Mucosa of rectum (tissue), 2 donors: ENCODE measurements at regions not wholly inside any gene's neighbourhood (a gene's known extent, or its start where the extent isn't known, plus 50 kb on each side); places are given as distances from the start of the nearest gene placed in this dataset.

Experiments used
- H3K27ac ChIP-seq, 2 donors: one replicate each; pipeline ENCODE4 v1.7.0; 2013; ENCODE audit warnings: inconsistent platforms in 2 of 2, low read depth in 2 of 2, low read length in 2 of 2
- H3K27me3 ChIP-seq, 2 donors: one replicate each; pipeline ENCODE4 v1.7.0; 2013; ENCODE audit warnings: low read length in 2 of 2; ENCODE audit not compliant: control insufficient read depth in 2 of 2, insufficient read depth in 2 of 2
- H3K36me3 ChIP-seq, 2 donors: one replicate each; pipeline ENCODE4 v1.7.0; 2013; ENCODE audit warnings: low read length in 2 of 2; ENCODE audit not compliant: control insufficient read depth in 2 of 2, insufficient read depth in 2 of 2
- H3K4me1 ChIP-seq, 2 donors: one replicate each; pipeline ENCODE4 v1.7.0; 2013; ENCODE audit warnings: low read length in 2 of 2, mild to moderate bottlenecking in 1 of 2; ENCODE audit not compliant: control insufficient read depth in 2 of 2, insufficient read depth in 2 of 2
- H3K4me3 ChIP-seq, 2 donors: one replicate each; pipeline ENCODE4 v1.7.0; 2013; ENCODE audit warnings: low read length in 2 of 2
- H3K9ac ChIP-seq, 2 donors: one replicate each; pipeline ENCODE4 v1.7.0; 2013; ENCODE audit warnings: low read length in 2 of 2, low read depth in 1 of 2, mild to moderate bottlenecking in 1 of 2
- H3K9me3 ChIP-seq, 2 donors: one replicate each; pipeline ENCODE4 v1.7.0; 2013; ENCODE audit warnings: low read length in 2 of 2; ENCODE audit not compliant: control insufficient read depth in 2 of 2
- donor health status: healthy.
- donor health status: Normal muscosa, but diverticular disease.

DNA sequence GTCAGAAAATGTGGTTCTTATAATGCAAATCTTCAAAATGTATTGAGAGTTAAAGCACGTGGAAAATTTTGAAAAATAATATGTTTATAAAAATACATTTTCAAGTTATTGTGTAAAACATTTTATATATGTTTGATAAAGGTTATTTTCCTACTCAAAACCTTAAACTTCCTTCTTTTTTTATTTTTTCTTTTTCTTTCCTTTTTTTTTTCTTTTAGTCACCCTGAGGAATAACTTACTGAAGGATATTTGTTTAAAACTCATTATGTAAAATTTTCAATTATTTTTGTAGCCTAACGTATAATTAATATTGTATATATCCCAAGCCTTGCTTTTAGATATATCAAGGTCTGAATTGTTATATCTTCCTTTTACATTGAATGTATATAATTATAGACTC, 346.8 kb upstream of the GYPC start:
- H3K9me3 ChIP-seq: no peaks in the 10 kb centered on the region
- H3K4me3 ChIP-seq: no peak overlapping the region
- H3K9ac ChIP-seq: no peak overlapping the region
- no peaks in the 10 kb centered on the region for H3K36me3 ChIP-seq
- H3K4me1 ChIP-seq: no peaks in the 10 kb centered on the region
- no peak overlapping the region for H3K27ac ChIP-seq
- H3K27me3 ChIP-seq: no peaks in the 10 kb centered on the region

DNA sequence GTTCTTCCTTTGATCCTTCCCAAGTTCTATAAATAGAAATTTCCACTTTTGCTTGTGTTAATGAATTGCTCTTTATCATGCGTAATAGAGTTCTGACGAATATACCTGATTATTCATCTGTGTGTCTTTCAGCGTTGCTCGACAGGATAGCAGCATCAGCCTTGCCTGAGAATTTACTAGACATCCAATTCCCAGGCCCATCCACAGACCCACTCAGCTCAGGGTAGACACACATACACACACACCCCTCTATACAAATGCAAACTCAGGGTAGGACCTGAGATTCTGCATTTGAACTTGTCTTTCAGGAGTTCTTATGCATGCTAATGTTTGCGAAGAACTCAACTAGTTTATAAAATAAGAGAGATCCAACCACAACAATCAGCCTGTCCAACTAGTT, 343.4 kb upstream of the GYPC start:
- H3K4me1 ChIP-seq: no peaks in the 10 kb centered on the region
- H3K36me3 ChIP-seq: no peaks in the 10 kb centered on the region
- no peak overlapping the region for H3K9ac ChIP-seq
- no peak overlapping the region for H3K4me3 ChIP-seq
- H3K9me3 ChIP-seq: no peaks in the 10 kb centered on the region
- H3K27me3 ChIP-seq: no peaks in the 10 kb centered on the region
- no peak overlapping the region for H3K27ac ChIP-seq

DNA sequence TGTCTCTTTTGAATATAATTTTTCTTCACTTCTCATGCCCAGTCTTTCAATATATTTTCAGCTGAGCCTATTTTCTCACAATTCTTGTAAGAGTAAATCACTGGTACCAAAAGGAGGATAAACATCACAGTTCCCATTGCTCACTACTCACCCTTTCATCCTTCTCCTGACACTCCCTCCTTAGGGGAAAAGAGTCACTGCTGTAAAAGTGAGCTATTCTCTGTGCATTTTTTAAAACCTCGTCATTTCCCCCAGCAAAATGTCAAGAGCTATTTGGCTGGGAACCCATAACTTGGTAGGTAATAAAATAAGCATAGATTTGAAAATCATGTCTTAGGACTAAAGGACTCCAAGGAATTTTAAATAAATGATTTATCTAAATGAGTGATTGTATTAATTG, 340.1 kb upstream of the GYPC start:
- no peaks in the 10 kb centered on the region for H3K36me3 ChIP-seq
- H3K9ac ChIP-seq: no peak overlapping the region
- H3K27ac ChIP-seq: no peak overlapping the region
- no peaks in the 10 kb centered on the region for H3K27me3 ChIP-seq
- no peak overlapping the region for H3K4me3 ChIP-seq
- no peaks in the 10 kb centered on the region for H3K4me1 ChIP-seq
- H3K9me3 ChIP-seq: no peaks in the 10 kb centered on the region

DNA sequence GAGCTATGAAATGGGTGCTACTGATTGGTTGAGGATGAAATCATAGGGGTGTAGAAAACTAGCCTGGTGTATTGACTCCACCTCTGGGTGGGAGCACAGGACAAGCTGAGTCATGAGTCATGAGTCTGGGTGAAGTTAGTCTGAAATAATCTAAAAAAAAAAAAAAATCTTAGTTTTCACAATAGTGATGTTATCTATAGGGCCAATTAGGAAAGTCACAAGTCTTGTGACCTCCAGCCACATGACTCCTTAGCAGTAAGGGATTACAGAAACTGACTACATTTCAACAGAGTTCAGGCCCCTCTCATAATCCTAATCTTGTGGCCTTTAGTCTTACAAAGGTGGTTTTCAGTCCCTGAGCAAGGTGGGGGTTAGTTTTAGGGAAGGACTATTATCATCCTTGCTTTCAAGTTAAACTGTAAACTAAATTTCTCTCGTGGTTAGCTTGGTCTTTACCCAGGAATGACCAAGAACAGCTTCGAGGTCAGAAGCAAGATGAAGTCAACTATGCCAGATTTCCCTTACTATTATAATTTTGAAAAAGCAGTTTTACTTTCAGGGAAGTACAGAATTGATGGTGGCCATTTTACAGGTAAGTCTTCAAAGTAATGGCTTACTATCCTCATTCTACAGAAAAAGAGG, 338.0 kb upstream of the GYPC start:
- Histone ChIP-seq H3K4me1 (no peaks in the 10 kb centered on the region), H3K27ac (no peak overlapping the region), H3K9ac (no peak overlapping the region), H3K9me3 (no peaks in the 10 kb centered on the region), H3K27me3 (no peaks in the 10 kb centered on the region), H3K4me3 (no peak overlapping the region), H3K36me3 (no peaks in the 10 kb centered on the region)

DNA sequence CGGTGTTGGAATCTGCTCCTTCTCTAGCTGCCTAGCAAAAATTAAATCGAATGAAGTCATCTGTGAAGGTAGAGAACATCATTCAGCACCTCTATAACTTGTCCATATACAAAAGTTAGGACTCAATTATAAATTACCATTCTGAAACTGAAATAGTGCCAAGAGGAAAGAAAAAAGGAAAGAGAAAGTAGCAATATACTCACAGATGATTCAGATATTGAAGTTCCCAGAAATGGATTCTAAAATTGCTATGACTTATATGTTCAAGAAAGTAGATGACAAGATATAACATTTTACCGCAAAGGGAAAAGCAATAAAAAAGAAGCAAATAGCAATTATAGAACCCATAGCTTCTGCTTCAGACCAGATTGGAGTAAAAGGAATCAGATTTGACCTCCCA, 333.6 kb upstream of the GYPC start:
- Histone ChIP-seq H3K9ac (no peak overlapping the region), H3K4me3 (no peak overlapping the region), H3K4me1 (no peaks in the 10 kb centered on the region), H3K27ac (no peak overlapping the region), H3K27me3 (no peaks in the 10 kb centered on the region), H3K9me3 (no peaks in the 10 kb centered on the region), H3K36me3 (no peaks in the 10 kb centered on the region)

DNA sequence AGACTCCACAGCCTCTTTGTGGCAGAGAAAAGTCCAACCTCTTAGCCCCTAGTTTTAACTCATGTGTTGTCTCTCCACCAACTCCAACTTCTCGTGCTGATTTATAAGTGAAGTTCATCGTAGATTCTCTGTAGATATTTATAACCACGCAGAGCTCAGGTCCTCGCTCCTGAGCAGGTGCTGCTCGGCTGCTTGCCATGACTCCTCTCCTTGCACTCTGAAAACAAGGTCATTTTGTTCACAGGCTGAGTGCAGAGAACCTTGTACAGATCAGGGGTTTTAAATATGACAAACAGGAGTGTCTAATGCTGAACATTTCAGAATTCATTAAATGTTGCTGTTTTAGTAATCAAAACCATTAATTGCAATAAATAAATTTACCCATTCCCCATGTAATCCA, 330.8 kb upstream of the GYPC start:
- H3K27ac ChIP-seq: no peak overlapping the region
- H3K36me3 ChIP-seq: no peaks in the 10 kb centered on the region
- H3K9me3 ChIP-seq: no peaks in the 10 kb centered on the region
- H3K9ac ChIP-seq: no peak overlapping the region
- no peaks in the 10 kb centered on the region for H3K27me3 ChIP-seq
- no peak overlapping the region for H3K4me3 ChIP-seq
- no peaks in the 10 kb centered on the region for H3K4me1 ChIP-seq

DNA sequence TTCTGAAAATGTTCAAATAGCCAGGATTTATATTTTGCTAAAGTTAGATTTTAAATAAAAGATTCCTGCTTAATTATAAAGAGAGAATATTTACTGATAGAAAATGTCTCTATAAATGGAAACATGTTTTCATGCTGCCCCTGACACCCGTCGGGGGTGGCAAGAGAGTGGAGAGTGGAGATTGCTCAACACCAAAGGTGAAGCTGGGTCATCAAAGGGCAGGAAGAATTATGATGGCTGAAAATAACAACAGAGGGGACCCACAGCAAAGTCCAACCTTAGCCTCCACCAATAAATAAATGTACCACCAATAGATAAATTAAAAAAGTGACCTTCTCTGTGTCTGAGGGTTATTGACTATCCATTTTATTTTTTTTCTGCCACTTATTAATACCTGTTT, 326.8 kb upstream of the GYPC start:
- no peaks in the 10 kb centered on the region for H3K4me1 ChIP-seq
- no peak overlapping the region for H3K4me3 ChIP-seq
- H3K27ac ChIP-seq: no peak overlapping the region
- peaks cover 0 to under 1% of the 10 kb centered on the region in 2 donors for H3K9me3 ChIP-seq
- no peaks in the 10 kb centered on the region for H3K36me3 ChIP-seq
- H3K27me3 ChIP-seq: no peaks in the 10 kb centered on the region
- H3K9ac ChIP-seq: no peak overlapping the region

DNA sequence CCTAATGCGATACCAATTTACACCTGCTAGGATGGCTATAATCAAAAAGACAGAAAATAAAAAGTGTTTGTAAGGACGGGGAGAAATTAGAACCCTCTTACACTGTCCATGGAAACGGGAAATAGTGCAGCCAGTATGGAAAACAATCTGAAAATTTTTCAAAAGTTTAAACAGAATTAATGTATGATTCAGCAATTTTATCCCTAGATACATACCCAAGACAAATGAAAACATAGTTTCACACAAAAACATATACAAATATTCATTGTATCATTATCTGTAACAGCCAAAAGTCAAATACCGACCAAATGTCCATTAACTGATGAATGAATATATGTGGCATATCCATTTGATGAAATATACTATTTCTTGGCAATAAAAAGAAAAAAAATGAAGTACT, 313.5 kb upstream of the GYPC start:
- no peaks in the 10 kb centered on the region for H3K9me3 ChIP-seq
- H3K9ac ChIP-seq: no peak overlapping the region
- H3K4me3 ChIP-seq: no peak overlapping the region
- H3K36me3 ChIP-seq: no peaks in the 10 kb centered on the region
- no peaks in the 10 kb centered on the region for H3K4me1 ChIP-seq
- no peak overlapping the region for H3K27ac ChIP-seq
- H3K27me3 ChIP-seq: no peaks in the 10 kb centered on the region

DNA sequence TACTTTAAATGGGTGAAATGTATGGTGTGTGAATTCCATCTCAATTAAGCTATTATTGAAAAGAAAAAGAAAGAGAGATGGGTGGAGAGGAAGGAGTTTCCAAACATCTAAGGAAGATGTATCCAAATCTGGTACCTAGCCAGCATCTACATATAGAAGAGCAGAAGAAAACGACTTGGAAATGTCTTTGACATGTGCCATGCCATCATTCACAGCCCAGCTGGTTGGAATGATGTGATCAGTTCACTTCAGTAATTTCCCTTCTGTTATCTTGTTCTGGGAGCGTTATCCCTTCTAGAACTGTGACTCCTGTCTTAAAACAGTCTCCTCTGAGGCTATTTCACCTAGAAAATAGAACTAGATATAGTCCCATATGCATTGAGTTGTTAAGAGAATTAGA, 312.8 kb upstream of the GYPC start:
- Histone ChIP-seq H3K27me3 (no peaks in the 10 kb centered on the region), H3K4me1 (no peaks in the 10 kb centered on the region), H3K9ac (no peak overlapping the region), H3K9me3 (no peaks in the 10 kb centered on the region), H3K4me3 (no peak overlapping the region), H3K27ac (no peak overlapping the region), H3K36me3 (no peaks in the 10 kb centered on the region)

DNA sequence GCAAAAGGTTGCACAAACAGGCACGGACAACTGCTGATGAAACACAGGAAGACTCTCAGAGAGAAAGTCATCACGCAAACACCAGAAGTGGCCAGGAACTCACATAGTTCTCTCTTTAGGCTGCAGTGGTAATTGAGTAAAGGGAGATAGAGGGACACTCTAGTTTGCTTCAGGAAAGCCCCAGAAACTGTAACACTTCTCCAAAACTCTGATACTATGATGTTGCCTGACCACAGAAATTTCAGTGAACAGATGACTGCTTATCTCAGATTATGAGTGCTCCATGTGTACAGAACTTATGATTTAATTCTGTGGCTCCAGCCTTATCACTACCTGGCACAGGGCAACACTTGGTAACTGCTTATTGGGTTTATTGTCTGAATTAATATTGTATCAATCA, 311.5 kb upstream of the GYPC start:
- Histone ChIP-seq H3K9me3 (no peaks in the 10 kb centered on the region), H3K27me3 (no peaks in the 10 kb centered on the region), H3K4me3 (no peak overlapping the region), H3K4me1 (no peaks in the 10 kb centered on the region), H3K36me3 (no peaks in the 10 kb centered on the region), H3K9ac (no peak overlapping the region), H3K27ac (no peak overlapping the region)

DNA sequence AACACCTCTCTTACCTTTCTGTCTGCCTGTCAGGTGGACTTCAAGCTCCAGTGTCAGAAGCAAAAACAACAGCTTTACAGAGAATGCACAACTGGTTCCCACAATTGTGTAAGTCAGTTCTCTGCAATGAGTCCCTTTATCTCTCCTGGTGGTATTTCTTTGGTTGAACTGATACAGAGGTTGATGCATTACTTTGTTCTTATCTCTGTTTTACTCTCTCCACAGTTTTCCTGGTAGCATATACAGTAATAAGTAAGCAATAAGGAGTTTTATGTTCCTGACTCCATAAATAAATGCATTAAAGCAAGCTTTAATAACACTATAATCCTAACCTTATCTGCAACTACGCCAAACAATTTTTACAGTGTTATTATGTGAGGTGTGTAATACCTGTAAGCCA, 310.3 kb upstream of the GYPC start:
- Histone ChIP-seq H3K4me3 (no peak overlapping the region), H3K4me1 (no peaks in the 10 kb centered on the region), H3K36me3 (no peaks in the 10 kb centered on the region), H3K27me3 (no peaks in the 10 kb centered on the region), H3K27ac (no peak overlapping the region), H3K9ac (no peak overlapping the region), H3K9me3 (no peaks in the 10 kb centered on the region)
